ENCODE measurements at regions not wholly inside any gene's neighbourhood (a gene's known extent, or its start where the extent isn't known, plus 50 kb on each side); places are given as distances from the start of the nearest gene placed in this dataset.

DNA sequence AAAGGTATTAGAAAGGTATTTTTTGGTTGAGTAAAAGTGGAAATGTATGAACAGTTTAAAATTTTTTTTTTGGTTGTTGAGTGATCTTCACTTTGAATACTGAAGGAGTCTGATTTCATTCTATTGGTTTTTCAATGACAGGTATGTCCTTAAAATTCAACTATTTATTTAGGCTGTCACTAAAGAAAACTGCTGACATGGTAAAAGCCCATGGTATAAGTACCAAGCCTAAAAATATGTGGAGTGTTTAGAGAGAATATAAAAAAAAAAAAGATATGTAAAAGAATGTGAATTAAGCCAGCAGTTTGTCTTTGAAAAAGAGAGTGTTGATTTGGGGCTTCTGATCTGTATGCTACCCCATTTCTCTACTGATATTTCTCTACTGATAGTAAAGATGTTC is 90.3 kb upstream of the SUCLG2 start:
- no peak for TF ChIP-seq ESRRG (CRISPR knock-in tag; IDR thresholded peaks at IDR 0.05)
- no peak for TF ChIP-seq PATZ1 (CRISPR knock-in tag; IDR thresholded peaks at IDR 0.05; ENCODE audit: borderline replicate concordance)
- TF ChIP-seq RARB (CRISPR knock-in tag; IDR thresholded peaks at IDR 0.05): no peak
- TF ChIP-seq CREB5 (CRISPR knock-in tag; IDR thresholded peaks at IDR 0.05; ENCODE audit: low read depth): no peak
- no peak for TF ChIP-seq ISL1 (CRISPR knock-in tag; IDR thresholded peaks at IDR 0.05)
- TF ChIP-seq TOX (CRISPR knock-in tag; IDR thresholded peaks at IDR 0.05; ENCODE audit: borderline replicate concordance): no peak
- TF ChIP-seq TCF4 (CRISPR knock-in tag; IDR thresholded peaks at IDR 0.05; ENCODE audit: borderline replicate concordance): no peak
- TF ChIP-seq SNAI2 (CRISPR knock-in tag; IDR thresholded peaks at IDR 0.05): no peak
- no peak for TF ChIP-seq GLIS3 (CRISPR knock-in tag; IDR thresholded peaks at IDR 0.05)
- no peak for TF ChIP-seq ZNF70 (CRISPR knock-in tag; IDR thresholded peaks at IDR 0.05)
- TF ChIP-seq PPARA (CRISPR knock-in tag; IDR thresholded peaks at IDR 0.05; ENCODE audit: borderline replicate concordance): no peak

Data from SK-N-SH treated with all-trans-retinoic acid at 6 μM for 48 hours (cell line).